ENCODE measurements at regions not wholly inside any gene's neighbourhood (a gene's known extent, or its start where the extent isn't known, plus 50 kb on each side); places are given as distances from the start of the nearest gene placed in this dataset.

- intact Hi-C loops (cut with DNase I), result no loop called here
- Histone ChIP-seq H3K4me3 (no peak overlapping the region), H3K27me3 (replicated peaks; ENCODE audit: insufficient read depth) (no peaks in the 10 kb centered on the region), H3K4me1 (replicated peaks) (no peaks in the 10 kb centered on the region), H3K27ac (no peak overlapping the region), H3K36me3 (no peaks in the 10 kb centered on the region), H3K9me3 (no peaks in the 10 kb centered on the region)
- TF ChIP-seq POLR2AphosphoS5 (IDR thresholded peaks at IDR 0.05), result no peak
- WGBS, result 56% methylated on average over 1 of the region's 1 CpG
- no peak for DNase-seq (ENCODE audit: low spot score)
Observed at GRCh38 chr5:51471630-51472029, 88.4 kb downstream of the ISL1 start.

- no peak overlapping the region for H3K4me3 ChIP-seq
- intact Hi-C loops (cut with DNase I), result no loop called here
- TF ChIP-seq POLR2AphosphoS5 (IDR thresholded peaks at IDR 0.05), result no peak
- TF ChIP-seq CTCF (IDR thresholded peaks at IDR 0.05), result no peak
- TF ChIP-seq POLR2A (IDR thresholded peaks at IDR 0.05), result no peak
- no peak overlapping the region for H3K27ac ChIP-seq
- H3K27me3 ChIP-seq (replicated peaks; ENCODE audit: insufficient read depth), result no peaks in the 10 kb centered on the region
- no peaks in the 10 kb centered on the region for H3K9me3 ChIP-seq
- DNase-seq (ENCODE audit: low spot score), result no peak
- H3K36me3 ChIP-seq, result no peaks in the 10 kb centered on the region
- no peaks in the 10 kb centered on the region for H3K4me1 ChIP-seq (replicated peaks)
- WGBS, result 97% methylated on average over 1 of the region's 1 CpG
Observed at GRCh38 chr5:51472472-51472871, 89.2 kb downstream of the ISL1 start.

- 67% methylated on average over 5 of the region's 5 CpGs for WGBS
- no peaks in the 10 kb centered on the region for H3K9me3 ChIP-seq
- no peak for DNase-seq (ENCODE audit: low spot score)
- H3K4me3 ChIP-seq, result no peak overlapping the region
- TF ChIP-seq CTCF (IDR thresholded peaks at IDR 0.05), result no peak
- TF ChIP-seq POLR2AphosphoS5 (IDR thresholded peaks at IDR 0.05), result no peak
- TF ChIP-seq POLR2A (IDR thresholded peaks at IDR 0.05), result no peak
- no peaks in the 10 kb centered on the region for H3K4me1 ChIP-seq (replicated peaks)
- no peaks in the 10 kb centered on the region for H3K36me3 ChIP-seq
- intact Hi-C loops (cut with DNase I), result no loop called here
- H3K27me3 ChIP-seq (replicated peaks; ENCODE audit: insufficient read depth), result no peaks in the 10 kb centered on the region
- no peak overlapping the region for H3K27ac ChIP-seq
Observed at GRCh38 chr5:51475628-51476027, 92.4 kb downstream of the ISL1 start.

- TF ChIP-seq CTCF (IDR thresholded peaks at IDR 0.05) (no peak), POLR2AphosphoS5 (IDR thresholded peaks at IDR 0.05) (no peak), POLR2A (IDR thresholded peaks at IDR 0.05) (no peak)
Observed at GRCh38 chr5:51476431-51476830, 93.2 kb downstream of the ISL1 start.

GRCh38 chr5:51479840-51480239 lies 96.6 kb downstream of the ISL1 start:
- no peak for TF ChIP-seq POLR2AphosphoS5 (IDR thresholded peaks at IDR 0.05)
- TF ChIP-seq CTCF (IDR thresholded peaks at IDR 0.05), result no peak
- no peak for TF ChIP-seq POLR2A (IDR thresholded peaks at IDR 0.05)
- H3K4me3 ChIP-seq, result no peak overlapping the region
- no peaks in the 10 kb centered on the region for H3K9me3 ChIP-seq
- 79% methylated on average over 1 of the region's 1 CpG for whole genome bisulfite sequencing
- no peak for DNase-seq (ENCODE audit: low spot score)
- no peak overlapping the region for H3K27ac ChIP-seq
- no peaks in the 10 kb centered on the region for H3K36me3 ChIP-seq
- no peaks in the 10 kb centered on the region for H3K4me1 ChIP-seq (replicated peaks)
- H3K27me3 ChIP-seq (replicated peaks; ENCODE audit: insufficient read depth), result no peaks in the 10 kb centered on the region
- intact Hi-C loops (cut with DNase I), result no loop called here

More at GRCh38 chr5:51476431-51476830, 93.2 kb downstream of the ISL1 start:
- intact Hi-C loops (cut with DNase I), result no loop called here
- Histone ChIP-seq H3K9me3 (no peaks in the 10 kb centered on the region), H3K4me1 (replicated peaks) (no peaks in the 10 kb centered on the region), H3K27ac (no peak overlapping the region), H3K27me3 (replicated peaks; ENCODE audit: insufficient read depth) (no peaks in the 10 kb centered on the region), H3K4me3 (no peak overlapping the region), H3K36me3 (no peaks in the 10 kb centered on the region)
- DNase-seq (ENCODE audit: low spot score), result no peak

All from prostate gland (tissue), 2 donors.